ENCODE measurements at regions not wholly inside any gene's neighbourhood (a gene's known extent, or its start where the extent isn't known, plus 50 kb on each side); places are given as distances from the start of the nearest gene placed in this dataset.

DNA sequence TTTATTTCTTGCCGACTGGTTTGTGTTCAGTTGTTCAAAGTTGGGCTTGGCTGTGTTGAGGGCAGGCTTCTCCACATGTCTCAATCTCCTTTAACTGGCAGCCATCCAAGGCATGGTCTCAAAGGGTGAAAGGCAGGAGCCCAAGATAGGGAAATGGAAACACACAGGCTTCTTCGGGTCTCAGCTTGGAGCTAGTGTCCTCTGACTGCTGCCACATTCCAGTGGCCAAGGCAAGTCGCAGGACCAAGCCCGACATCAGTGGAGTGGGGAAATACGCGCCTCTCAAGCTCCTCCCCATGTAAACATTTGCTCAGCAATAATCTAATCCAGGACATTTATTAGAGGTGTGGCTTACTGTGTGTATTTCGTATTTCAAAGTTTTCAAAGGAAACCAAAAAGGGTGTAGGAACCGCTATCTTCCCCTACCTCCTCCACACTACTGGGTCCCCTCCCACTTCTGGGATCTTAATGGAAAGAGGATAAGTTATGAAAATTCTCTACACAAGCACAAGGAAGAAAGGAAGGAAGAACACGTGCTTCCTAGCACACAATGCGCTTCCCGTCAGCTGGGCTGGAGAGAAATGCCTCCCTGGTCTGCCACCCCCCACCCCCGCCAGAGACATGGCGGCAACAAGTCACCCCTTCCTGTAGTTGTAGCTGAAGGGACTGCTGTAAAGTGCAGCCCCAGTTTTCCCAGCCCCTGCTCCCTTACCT, 181.7 kb downstream of the FAM43A start:
- in situ Hi-C loops (cut with MboI; ENCODE audit: low sequenced_read_pairs in 4 of 4) = no loop called here
- DNase-seq = peak in 1 of 2 donors; percentile 30
- peaks cover 15 to 48% of the 10 kb centered on the region in 2 donors for H3K4me1 ChIP-seq

DNA sequence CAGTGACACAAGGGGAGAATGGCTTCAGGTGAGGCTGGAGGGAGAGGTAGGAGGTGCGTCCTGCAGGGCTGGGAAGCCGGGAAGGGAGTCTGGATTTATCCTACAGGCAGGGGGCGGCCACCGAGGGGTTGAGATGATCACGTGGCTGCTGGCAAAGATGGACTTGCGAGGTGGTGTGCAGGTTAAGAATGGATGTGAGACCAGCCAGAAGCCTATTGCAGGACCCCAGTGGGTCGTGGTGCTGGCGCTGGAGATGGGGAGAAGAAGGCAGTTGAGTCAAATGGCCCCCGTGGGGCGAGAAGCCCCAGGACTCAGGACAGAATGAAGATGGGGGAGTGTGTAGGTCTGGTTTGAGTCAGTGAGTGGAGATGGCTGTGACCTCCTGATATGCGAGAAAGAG, 183.1 kb downstream of the FAM43A start:
- Histone ChIP-seq H3K27ac (no peak overlapping the region), H3K4me3 (no peak overlapping the region), H3K4me1 (peaks cover 15 to 56% of the 10 kb centered on the region in 2 donors), H3K36me3 (no peaks in the 10 kb centered on the region), H3K27me3 (no peaks in the 10 kb centered on the region), H3K9me3 (no peaks in the 10 kb centered on the region)
- DNase-seq (no peak), ATAC-seq (no peak)
- intact Hi-C loops (cut with DNase I; ENCODE audit: low total_unique reads) (no loop called here), in situ Hi-C loops (cut with MboI; ENCODE audit: low sequenced_read_pairs in 4 of 4) (no loop called here)
- TF ChIP-seq, protein P1, sequence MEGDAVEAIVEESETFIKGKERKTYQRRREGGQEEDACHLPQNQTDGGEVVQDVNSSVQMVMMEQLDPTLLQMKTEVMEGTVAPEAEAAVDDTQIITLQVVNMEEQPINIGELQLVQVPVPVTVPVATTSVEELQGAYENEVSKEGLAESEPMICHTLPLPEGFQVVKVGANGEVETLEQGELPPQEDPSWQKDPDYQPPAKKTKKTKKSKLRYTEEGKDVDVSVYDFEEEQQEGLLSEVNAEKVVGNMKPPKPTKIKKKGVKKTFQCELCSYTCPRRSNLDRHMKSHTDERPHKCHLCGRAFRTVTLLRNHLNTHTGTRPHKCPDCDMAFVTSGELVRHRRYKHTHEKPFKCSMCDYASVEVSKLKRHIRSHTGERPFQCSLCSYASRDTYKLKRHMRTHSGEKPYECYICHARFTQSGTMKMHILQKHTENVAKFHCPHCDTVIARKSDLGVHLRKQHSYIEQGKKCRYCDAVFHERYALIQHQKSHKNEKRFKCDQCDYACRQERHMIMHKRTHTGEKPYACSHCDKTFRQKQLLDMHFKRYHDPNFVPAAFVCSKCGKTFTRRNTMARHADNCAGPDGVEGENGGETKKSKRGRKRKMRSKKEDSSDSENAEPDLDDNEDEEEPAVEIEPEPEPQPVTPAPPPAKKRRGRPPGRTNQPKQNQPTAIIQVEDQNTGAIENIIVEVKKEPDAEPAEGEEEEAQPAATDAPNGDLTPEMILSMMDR (IDR thresholded peaks at IDR 0.05 in 4 of 5, conservative IDR thresholded peaks at IDR 0.05 in 1 of 5) = no peak
- no peak for TF ChIP-seq POLR2A (IDR thresholded peaks at IDR 0.05)

More for the DNA sequence above, 181.7 kb downstream of the FAM43A start:
- ATAC-seq = peak; percentile 13 to 15
- no peaks in the 10 kb centered on the region for H3K36me3 ChIP-seq
- H3K4me3 ChIP-seq = no peak overlapping the region
- no peaks in the 10 kb centered on the region for H3K27me3 ChIP-seq
- TF ChIP-seq, protein P1 (IDR thresholded peaks at IDR 0.05 in 4 of 5, conservative IDR thresholded peaks at IDR 0.05 in 1 of 5) = no peak
- TF ChIP-seq POLR2A (IDR thresholded peaks at IDR 0.05) = no peak
- peak overlapping the region; percentile 17 to 75 (median 64) for H3K27ac ChIP-seq
- H3K9me3 ChIP-seq = no peaks in the 10 kb centered on the region
- intact Hi-C loops (cut with DNase I; ENCODE audit: low total_unique reads) = no loop called here

DNA sequence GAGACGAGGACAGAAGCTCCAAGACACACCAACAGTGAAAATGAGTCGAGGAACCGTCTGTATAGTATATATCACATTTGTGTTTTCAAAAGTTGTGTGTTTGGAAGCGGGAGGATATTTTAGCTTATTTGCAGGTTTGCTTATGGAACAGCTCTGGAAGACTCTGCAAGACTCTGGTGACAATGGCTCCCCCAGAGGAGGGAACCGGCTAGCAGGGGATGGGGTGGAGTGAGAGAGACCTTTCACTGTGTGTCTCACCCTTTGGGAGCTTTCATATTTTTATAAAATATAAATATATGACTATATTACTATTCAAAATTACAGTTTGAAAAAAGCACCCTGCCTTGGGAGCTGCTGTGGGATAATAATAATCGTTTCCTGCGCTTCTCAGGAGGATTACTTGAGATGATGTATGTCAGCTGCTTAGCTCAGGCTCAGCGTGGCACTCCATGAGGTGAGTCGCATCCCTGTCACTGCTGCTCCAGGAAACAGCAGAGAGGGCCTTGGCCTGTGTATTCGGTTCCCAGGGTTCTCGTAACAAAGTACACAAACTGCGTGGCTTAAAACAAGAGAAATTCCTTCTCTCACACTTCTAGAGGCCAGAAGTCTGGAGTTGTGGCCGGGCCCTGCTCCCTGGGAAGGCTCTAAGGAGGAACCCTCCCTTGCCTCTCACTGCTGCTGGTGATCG, 183.9 kb downstream of the FAM43A start:
- Histone ChIP-seq H3K36me3 (no peaks in the 10 kb centered on the region), H3K27ac (peak overlapping the region in 1 of 4 donors; percentile 79), H3K4me3 (no peak overlapping the region), H3K4me1 (peaks cover 15 to 52% of the 10 kb centered on the region in 2 donors), H3K9me3 (no peaks in the 10 kb centered on the region), H3K27me3 (no peaks in the 10 kb centered on the region)
- in situ Hi-C loops (cut with MboI; ENCODE audit: low sequenced_read_pairs in 4 of 4) = no loop called here
- ATAC-seq = no peak
- TF ChIP-seq, protein P1 (IDR thresholded peaks at IDR 0.05 in 4 of 5, conservative IDR thresholded peaks at IDR 0.05 in 1 of 5) = no peak
- no peak for TF ChIP-seq POLR2A (IDR thresholded peaks at IDR 0.05)
- intact Hi-C loops (cut with DNase I; ENCODE audit: low total_unique reads) = no loop called here
- no peak for DNase-seq

DNA sequence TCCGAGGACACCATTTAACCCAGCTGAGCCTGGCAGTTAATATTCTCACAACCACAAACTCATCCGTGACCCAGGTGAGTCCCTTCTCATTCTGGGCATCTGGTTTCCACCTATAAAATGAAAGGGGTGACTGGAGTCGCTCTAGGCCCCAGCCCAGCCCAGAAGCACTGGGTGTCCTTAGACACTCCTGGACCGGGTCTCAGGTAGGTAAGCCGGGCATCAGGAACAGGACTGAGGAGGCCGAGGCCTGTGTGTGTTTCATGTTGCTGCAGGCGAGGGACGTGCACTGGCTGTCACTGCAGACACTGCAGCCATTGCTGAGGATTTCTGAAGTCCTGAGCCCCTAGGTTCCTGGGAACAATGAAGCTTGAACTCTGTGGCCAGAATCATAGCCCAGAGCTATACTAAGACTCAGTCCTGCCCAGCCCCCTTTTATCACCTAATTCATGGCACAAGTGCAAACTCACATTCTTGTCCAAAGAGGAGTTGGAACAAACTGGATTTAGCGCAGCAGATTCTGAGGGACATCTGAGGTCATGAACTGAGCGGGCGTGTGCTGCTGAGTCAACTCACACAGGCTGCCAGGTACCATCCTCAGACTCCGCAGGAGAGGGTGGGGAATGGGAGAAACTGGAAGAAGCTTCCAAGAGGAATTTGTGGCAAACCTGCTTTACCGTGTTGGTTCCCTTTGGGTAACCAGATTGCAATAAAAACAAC, 184.9 kb downstream of the FAM43A start:
- ATAC-seq = peak; percentile 59 to 69
- H3K27me3 ChIP-seq = no peaks in the 10 kb centered on the region
- H3K27ac ChIP-seq = peak overlapping the region; percentile 2 to 79 (median 42)
- TF ChIP-seq, protein P1 (IDR thresholded peaks at IDR 0.05 in 4 of 5, conservative IDR thresholded peaks at IDR 0.05 in 1 of 5) = no peak
- TF ChIP-seq POLR2A (IDR thresholded peaks at IDR 0.05) = no peak
- H3K9me3 ChIP-seq = no peaks in the 10 kb centered on the region
- H3K4me3 ChIP-seq = no peak overlapping the region
- no peaks in the 10 kb centered on the region for H3K36me3 ChIP-seq
- intact Hi-C loops (cut with DNase I; ENCODE audit: low total_unique reads) = no loop called here
- H3K4me1 ChIP-seq = peaks cover 15 to 42% of the 10 kb centered on the region in 2 donors
- in situ Hi-C loops (cut with MboI; ENCODE audit: low sequenced_read_pairs in 4 of 4) = no loop called here
- peak in 1 of 2 donors; percentile 22 for DNase-seq

All from gastrocnemius medialis (tissue), 4 donors.